Urinary bladder (tissue), 3 donors: ENCODE measurements at regions not wholly inside any gene's neighbourhood (a gene's known extent, or its start where the extent isn't known, plus 50 kb on each side); places are given as distances from the start of the nearest gene placed in this dataset.

ENCODE experiments used
- DNase-seq: peaks from one replicate; pipeline ENCODE4 v3.0.0-alpha.2; 2015; ENCODE audit errors: extremely low spot score
- H3K27ac ChIP-seq: one replicate; pipeline ENCODE4 v1.5.1; 2013; ENCODE audit warnings: low read depth, mild to moderate bottlenecking, moderate library complexity
- H3K36me3 ChIP-seq: one replicate; pipeline ENCODE4 v1.6.1; 2013; ENCODE audit warnings: mild to moderate bottlenecking, moderate library complexity; ENCODE audit not compliant: insufficient read depth
- H3K4me1 ChIP-seq: one replicate; pipeline ENCODE4 v1.6.1; 2013; ENCODE audit warnings: mild to moderate bottlenecking, moderate library complexity; ENCODE audit not compliant: insufficient read depth
- H3K4me3 ChIP-seq: one replicate; pipeline ENCODE4 v1.5.1; 2013; ENCODE audit warnings: low read depth, low read length
- WGBS: extraction: QIAGEN DNeasy Blood & Tissue Kit; methylation state at CpG from one replicate; pipeline ENCODE4 v1.1.7; 2013; 5-methylcytosine and 5-hydroxymethylcytosine counted together
- donor health status: healthy with polysubstance abuse.
- donor health status: healthy.

DNA sequence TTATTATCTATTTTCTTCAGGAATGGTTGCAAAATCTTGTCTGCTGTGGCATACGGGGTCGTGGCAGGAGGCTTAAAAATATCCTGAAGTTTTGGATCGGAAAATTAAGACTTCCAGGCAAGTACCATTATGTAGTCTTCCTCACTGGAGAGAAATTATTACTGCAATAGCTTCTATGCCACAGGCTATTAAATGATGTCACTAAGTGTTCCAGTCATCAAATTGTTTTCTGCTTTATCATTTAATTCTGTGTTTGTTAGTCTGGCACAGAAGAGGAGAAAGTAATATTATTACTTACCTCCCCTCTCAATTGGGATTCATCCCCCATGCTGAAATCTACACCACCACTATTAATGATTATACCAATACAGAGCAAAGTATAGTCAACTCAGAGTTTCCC is 378.2 kb upstream of the ALCAM start:
- H3K36me3 ChIP-seq: no peaks in the 10 kb centered on the region
- H3K4me1 ChIP-seq: no peaks in the 10 kb centered on the region
- 87% methylated on average over 3 of the region's 3 CpGs for WGBS
- H3K27ac ChIP-seq: no peak overlapping the region
- H3K4me3 ChIP-seq: no peak overlapping the region
- no peak for DNase-seq

DNA sequence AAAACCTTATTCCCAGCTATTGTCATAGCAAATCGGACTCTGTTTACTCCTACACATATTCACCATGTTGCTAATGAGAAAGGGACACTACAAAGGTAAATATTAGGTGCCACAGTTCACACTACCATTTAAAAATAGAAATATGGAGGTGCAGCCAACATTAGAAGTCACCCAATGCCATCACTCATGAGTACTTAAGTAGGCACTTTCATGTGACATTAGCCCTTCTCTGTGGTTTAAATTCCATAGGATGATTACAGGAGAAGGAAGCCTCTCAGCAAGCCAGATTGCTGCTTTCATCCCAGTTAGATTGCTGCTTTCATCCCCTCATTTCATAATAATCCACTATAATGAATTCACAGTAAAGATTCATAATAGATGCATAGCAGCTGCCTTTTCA is 376.8 kb upstream of the ALCAM start:
- H3K4me3 ChIP-seq: no peak overlapping the region
- H3K36me3 ChIP-seq: no peaks in the 10 kb centered on the region
- DNase-seq: no peak
- WGBS: 75% methylated on average over 1 of the region's 1 CpG
- H3K27ac ChIP-seq: no peak overlapping the region
- H3K4me1 ChIP-seq: no peaks in the 10 kb centered on the region

DNA sequence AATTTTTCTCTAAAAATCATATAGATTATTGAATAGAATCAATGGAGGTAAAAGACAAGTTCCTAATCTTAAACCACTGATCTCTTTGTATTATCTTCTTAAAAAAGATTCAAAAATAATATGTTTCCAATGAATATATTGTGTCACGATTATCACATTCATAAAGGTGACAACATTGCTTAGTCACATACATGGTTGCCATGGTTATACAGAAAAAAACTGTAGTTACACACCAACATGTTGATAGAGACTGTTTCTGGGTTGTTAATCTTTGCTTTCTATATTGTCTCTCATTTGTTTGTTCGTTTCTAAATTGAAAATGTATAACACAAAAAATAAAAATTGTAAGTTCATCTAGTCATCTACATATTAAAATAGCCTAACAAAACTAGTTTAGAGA is 376.0 kb upstream of the ALCAM start:
- 73% methylated on average over 2 of the region's 2 CpGs for WGBS
- no peaks in the 10 kb centered on the region for H3K36me3 ChIP-seq
- H3K4me1 ChIP-seq: no peaks in the 10 kb centered on the region
- H3K4me3 ChIP-seq: no peak overlapping the region
- no peak for DNase-seq
- H3K27ac ChIP-seq: no peak overlapping the region

DNA sequence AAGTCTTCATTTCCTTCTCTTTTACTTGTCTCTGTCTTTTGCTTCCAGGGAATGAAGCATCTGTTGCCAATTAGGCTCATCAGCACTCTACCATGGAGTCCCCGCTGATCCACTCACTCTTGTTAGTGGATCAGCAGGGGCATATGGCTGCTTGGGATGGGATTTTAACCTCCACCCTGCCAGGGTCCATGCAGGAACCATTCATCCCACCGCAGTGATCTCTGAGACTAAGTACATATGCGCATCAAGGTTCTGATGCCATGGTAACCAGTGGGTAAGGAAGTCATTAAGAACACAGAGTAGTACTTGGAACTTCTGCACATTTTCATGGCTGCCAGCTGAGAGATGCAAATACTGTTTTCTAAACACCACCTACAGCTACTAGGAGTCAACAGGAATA is 374.0 kb upstream of the ALCAM start:
- no peaks in the 10 kb centered on the region for H3K36me3 ChIP-seq
- H3K4me1 ChIP-seq: no peaks in the 10 kb centered on the region
- no peak overlapping the region for H3K4me3 ChIP-seq
- WGBS: 69% methylated on average over 3 of the region's 3 CpGs
- H3K27ac ChIP-seq: no peak overlapping the region
- no peak for DNase-seq

DNA sequence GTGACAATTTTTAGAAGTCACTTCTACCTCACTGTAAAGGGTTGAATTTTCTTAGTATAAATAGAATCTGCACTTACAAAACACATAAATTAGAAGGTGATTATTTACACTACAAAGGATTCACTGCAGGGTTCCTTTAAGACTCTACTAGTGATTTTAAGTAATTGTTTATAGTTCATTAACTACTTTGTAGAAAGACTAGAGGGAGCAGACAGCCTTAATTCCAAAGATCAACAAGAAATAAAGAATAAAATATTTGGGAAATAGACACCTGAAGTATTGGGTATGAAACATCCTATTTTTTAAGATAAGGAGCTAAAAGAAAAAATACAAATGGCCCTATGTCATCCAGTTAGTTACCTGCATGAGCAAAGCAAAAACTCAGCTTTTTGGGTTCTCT is 360.5 kb upstream of the ALCAM start:
- Histone ChIP-seq H3K27ac (no peak overlapping the region), H3K4me3 (no peak overlapping the region), H3K4me1 (no peaks in the 10 kb centered on the region), H3K36me3 (no peaks in the 10 kb centered on the region)
- DNase-seq: no peak

DNA sequence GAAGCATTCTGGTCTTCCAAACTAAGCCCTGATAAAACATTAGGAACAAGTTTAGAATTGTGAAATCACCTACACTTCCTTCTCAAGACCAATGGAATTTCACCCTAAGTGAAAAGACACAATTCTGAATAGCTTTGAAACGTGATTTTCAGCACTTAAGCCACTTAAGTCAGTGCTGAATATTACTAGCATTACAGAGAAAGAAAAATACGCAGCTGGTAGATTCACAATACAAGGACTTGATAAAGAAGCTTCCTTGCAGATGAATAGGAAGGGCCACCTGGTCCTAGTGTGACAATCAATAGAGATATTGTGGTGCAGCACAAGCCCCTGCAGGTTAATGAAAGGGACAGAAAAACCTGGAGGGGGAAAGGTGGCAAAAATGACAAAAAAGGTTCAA is 353.1 kb upstream of the ALCAM start:
- H3K4me1 ChIP-seq: no peaks in the 10 kb centered on the region
- no peak for DNase-seq
- H3K27ac ChIP-seq: no peak overlapping the region
- 73% methylated on average over 2 of the region's 2 CpGs for WGBS
- H3K36me3 ChIP-seq: no peaks in the 10 kb centered on the region
- no peak overlapping the region for H3K4me3 ChIP-seq

DNA sequence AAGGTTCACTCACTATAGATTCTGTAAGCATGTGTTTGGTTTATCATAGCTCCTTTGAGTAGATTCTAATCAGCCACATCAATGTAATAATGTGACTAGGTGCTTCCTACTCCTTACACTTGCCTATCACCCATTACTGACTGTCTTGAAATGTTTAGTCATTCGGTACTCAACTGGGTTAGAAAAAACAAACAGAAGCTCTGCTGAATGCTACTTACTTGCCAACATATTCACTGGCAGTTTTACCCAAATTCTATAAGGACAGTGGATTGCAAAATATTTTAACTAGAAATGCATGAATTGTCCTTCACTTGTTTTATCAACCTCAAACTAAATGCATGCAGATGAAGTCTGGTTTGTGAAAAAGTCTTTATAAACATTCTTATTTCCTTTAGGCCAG is 352.1 kb upstream of the ALCAM start:
- Histone ChIP-seq H3K4me1 (no peaks in the 10 kb centered on the region), H3K4me3 (no peak overlapping the region), H3K36me3 (no peaks in the 10 kb centered on the region), H3K27ac (no peak overlapping the region)
- no peak for DNase-seq
- 56% methylated on average over 1 of the region's 1 CpG for WGBS

DNA sequence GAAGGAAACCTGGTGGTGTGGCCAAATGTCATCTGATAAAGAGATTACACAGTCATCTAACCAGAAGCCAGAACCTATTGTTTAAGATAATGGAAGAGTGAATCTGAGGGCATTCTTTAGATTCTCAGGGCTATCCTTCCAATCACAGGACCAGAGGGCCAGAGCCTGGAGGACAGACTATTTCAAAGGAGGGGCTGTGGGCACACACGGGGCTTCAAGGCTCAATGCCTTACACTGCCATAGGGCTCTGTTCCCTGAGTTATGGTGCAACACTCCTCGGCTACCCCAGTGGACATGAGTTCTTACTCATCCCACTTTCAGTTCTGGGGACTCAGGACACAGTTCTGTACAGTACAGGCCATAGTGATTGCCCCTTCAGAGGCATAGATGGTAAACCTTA is 343.9 kb upstream of the ALCAM start:
- Histone ChIP-seq H3K4me3 (no peak overlapping the region), H3K4me1 (no peaks in the 10 kb centered on the region), H3K36me3 (no peaks in the 10 kb centered on the region), H3K27ac (no peak overlapping the region)
- no peak for DNase-seq
- 78% methylated on average over 2 of the region's 2 CpGs for WGBS

DNA sequence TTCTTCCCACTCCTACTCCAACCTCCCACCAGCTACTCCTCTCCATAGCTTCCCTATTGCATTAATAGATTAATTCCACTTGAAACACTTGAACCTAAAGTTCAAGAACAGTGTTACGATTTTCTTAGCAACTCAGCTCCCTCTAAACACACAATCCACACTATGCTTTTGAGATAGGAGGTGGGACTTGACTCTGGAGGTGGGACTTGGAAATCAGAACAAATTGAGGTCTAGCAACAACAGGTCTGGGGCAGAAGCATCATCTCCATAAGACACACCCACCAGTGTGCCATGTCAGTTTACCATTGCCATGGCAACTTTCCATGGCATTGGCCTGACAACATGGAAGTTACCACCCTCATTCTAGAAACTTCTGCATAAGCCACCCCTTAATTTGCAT is 336.5 kb upstream of the ALCAM start:
- no peak for DNase-seq
- Histone ChIP-seq H3K4me3 (no peak overlapping the region), H3K36me3 (no peaks in the 10 kb centered on the region), H3K27ac (no peak overlapping the region), H3K4me1 (no peaks in the 10 kb centered on the region)
- WGBS: 85% methylated on average over 1 of the region's 1 CpG

DNA sequence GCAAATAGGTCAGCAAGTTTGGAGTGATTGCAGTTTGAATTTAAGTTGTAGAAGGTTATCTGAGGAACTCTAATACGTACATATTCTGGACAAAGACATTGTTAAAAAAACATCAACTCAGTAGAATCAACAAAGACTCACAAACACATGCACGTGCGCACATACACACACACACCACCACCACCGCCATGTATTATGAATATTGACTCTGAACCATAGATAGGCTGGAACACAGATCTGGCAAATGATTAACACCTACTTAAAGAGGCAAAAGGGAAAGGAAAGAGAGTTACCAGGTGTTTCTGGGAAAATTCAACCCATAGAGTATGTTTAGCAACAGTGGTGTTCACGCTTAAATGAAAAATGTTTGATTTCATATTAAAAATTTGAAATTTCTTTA is 334.2 kb upstream of the ALCAM start:
- WGBS: 79% methylated on average over 5 of the region's 5 CpGs
- Histone ChIP-seq H3K4me1 (no peaks in the 10 kb centered on the region), H3K4me3 (no peak overlapping the region), H3K36me3 (no peaks in the 10 kb centered on the region), H3K27ac (no peak overlapping the region)
- DNase-seq: no peak

DNA sequence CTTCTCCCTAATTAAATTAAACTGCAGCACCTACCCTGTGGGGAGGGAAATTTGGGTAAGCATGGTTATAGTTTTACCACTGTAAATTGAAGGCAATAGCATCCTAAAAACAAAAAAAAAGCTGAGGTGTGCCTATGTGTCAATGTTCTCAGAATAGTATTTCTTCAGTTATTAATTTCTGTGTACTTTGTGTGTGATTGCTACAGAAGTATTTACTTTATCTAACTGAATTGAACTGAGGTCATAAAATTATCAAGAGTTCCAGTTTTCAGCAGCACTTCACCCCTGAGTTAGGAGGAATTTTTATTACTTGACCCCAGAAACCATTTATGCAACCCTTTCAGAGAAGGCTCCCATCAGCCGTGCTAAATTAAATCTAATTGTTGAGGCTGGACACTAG is 333.6 kb upstream of the ALCAM start:
- no peak for DNase-seq
- no peaks in the 10 kb centered on the region for H3K4me1 ChIP-seq
- H3K36me3 ChIP-seq: no peaks in the 10 kb centered on the region
- no peak overlapping the region for H3K4me3 ChIP-seq
- no peak overlapping the region for H3K27ac ChIP-seq
- 55% methylated on average over 1 of the region's 1 CpG for WGBS

DNA sequence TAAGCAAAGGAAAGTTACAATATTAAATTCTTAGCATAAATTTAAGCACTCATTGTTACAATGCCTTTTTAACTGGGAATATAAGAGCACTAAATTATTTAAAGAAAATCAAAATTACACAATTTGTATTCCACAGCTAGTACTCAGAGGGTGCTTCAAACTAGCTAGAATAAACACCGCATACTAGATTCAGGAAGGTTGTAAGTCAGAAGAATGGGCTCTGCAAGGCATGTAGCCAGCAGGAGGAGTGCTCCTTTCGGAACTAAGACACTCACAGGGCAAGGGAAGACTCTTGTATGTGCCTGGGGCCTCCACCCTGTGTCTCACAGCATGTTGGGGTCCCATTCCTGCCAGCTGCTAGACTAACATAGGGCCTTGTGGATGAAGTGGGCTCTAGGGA is 327.7 kb upstream of the ALCAM start:
- H3K27ac ChIP-seq: no peak overlapping the region
- H3K4me1 ChIP-seq: no peaks in the 10 kb centered on the region
- H3K36me3 ChIP-seq: no peaks in the 10 kb centered on the region
- 86% methylated on average over 2 of the region's 2 CpGs for WGBS
- DNase-seq: no peak
- H3K4me3 ChIP-seq: no peak overlapping the region

DNA sequence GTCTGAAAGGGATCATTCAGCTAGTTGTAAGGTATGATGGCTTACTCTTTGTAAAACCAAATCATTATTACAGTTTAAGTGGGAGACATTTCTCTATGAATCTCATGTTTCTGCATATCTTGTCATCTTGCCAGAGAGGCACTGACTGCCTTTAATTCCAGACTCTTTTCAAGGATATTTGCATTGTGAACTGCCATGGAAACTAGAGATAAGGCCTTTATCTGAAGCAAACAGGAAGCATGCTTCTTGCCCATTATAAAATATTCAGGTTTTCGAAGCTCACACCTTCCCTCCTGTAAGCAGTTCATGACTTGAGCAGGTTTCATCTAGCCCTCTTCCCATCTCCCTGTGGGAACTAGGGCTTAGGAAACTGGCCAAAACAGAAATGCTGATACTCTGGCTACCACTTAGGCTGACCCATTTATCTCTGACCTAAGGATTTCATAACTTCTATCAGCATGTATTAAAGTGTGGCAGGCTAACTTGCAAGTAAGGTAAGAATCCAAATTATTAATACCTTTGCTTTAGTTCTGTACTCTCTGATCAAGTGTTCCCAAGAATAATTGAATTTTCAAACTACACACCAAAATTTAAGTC is 326.6 kb upstream of the ALCAM start:
- WGBS: 51% methylated on average over 1 of the region's 1 CpG
- Histone ChIP-seq H3K36me3 (no peaks in the 10 kb centered on the region), H3K4me1 (no peaks in the 10 kb centered on the region), H3K4me3 (no peak overlapping the region), H3K27ac (no peak overlapping the region)
- DNase-seq: no peak

DNA sequence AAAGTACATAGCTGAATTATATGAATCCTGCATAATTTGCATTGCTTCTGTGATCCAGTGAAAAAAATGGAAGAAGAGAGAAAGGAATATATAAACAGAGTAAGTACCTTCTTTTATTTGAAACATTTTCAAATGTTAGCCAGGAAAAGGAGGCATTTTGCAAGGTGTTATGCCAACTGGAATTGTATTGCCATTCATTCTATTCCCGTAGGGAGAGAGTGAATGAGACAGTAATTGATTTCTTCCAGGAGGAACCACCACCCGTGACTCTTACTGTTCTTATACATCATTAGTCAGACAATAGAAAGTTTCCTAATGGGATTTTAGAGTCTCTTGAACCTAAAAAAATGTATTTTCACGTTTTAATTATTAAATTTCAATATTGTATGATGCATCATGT is 324.1 kb upstream of the ALCAM start:
- Histone ChIP-seq H3K27ac (no peak overlapping the region), H3K36me3 (no peaks in the 10 kb centered on the region), H3K4me1 (no peaks in the 10 kb centered on the region), H3K4me3 (no peak overlapping the region)
- DNase-seq: no peak
- 73% methylated on average over 3 of the region's 3 CpGs for WGBS

DNA sequence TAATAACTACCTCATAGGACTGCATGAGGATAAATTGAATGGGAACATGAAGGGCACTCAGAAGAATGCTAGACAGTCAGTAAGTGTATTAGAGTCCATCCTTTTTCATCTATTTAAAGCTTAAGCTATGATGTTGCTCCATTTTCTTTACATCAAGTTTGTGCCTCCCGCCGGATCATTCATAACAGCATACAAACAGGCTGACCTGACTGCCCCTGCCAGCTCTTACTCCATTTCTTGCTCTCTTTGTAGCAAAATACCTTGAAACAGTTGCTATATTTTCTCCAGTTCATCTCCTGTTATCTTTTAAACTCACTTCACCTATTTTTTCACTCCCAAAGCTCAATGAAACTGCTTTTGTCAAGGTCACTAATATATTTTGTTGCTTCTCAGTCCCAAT is 315.6 kb upstream of the ALCAM start:
- Histone ChIP-seq H3K36me3 (no peaks in the 10 kb centered on the region), H3K4me3 (no peak overlapping the region), H3K4me1 (no peaks in the 10 kb centered on the region), H3K27ac (no peak overlapping the region)
- 92% methylated on average over 2 of the region's 2 CpGs for WGBS
- DNase-seq: no peak
